HG03460 (cell line): ENCODE measurements at regions not wholly inside any gene's neighbourhood (a gene's known extent, or its start where the extent isn't known, plus 50 kb on each side); places are given as distances from the start of the nearest gene placed in this dataset.

Experiments used
- ATAC-seq: cut with Tn5 transposase; IDR thresholded peaks from one replicate; pipeline ENCODE4 v1.9.1; 2021; ENCODE audit not compliant: unreplicated experiment

GRCh38 chr16:73383195-73383987 is 335.5 kb upstream of the ZFHX3 start:
- ATAC-seq, result no peak

DNA sequence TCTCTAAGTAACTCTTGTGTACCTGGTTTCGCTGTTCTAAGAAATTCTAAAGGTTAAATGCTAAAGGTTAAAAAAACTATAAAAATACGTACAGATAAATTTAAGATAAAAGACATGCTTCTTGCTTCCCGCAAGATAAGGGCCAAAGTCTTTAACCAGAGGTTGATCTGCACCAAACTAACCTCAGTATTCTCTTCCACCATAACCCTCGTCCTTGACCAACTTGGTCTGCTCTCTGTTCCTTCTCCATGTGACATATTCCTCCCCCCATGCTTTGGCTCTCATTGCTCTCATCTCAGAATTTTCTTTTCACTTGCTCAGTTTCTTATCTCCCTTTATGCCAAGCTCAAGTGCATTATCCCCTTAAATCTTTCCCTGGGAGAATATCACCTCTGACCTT is 330.5 kb upstream of the ZFHX3 start:
- no peak for ATAC-seq

- ATAC-seq, result no peak
These were observed 323.8 kb upstream of the ZFHX3 start for GRCh38 chr16:73371584-73372319.

DNA sequence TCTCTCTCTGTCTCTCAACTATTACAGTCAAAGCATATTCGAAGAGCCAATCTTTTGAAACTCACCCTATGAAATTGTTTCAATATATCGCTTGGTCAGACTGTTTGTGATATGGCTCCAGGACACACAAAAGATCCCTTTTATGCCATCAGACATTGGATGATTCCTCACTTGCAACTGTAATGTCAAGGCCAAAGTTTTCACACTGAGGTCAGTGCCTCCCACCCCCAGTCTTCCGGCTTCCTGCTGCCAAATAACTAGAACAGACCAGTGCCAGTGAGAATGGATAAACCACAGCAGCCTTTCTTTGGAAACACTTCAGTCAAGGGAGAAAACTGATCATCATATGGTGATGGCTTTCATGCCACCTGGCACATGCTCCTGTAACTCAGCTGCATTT is 321.9 kb upstream of the ZFHX3 start:
- no peak for ATAC-seq

DNA sequence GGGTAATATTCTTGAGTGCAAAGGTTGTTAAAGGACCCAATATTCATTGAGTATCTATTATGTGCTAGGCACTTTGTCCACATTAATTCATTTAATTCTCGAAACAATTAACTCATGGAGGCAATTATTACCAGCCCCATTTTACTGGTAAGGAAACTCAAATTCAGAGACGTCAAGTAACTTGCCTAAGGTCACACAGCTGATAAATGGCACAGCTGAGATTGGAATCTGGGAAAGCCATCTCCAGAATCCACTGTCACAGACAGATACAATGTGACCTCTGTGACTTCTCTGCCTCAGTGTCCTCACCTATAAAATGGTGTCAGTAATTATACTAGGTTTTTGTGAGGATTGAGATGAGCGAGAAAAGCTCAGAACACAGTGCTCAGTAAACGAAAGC is 320.8 kb upstream of the ZFHX3 start:
- ATAC-seq, result no peak

- ATAC-seq, result no peak
These were observed 317.2 kb upstream of the ZFHX3 start for GRCh38 chr16:73365016-73365551.

GRCh38 chr16:73364413-73364812 is 316.5 kb upstream of the ZFHX3 start:
- no peak for ATAC-seq

DNA sequence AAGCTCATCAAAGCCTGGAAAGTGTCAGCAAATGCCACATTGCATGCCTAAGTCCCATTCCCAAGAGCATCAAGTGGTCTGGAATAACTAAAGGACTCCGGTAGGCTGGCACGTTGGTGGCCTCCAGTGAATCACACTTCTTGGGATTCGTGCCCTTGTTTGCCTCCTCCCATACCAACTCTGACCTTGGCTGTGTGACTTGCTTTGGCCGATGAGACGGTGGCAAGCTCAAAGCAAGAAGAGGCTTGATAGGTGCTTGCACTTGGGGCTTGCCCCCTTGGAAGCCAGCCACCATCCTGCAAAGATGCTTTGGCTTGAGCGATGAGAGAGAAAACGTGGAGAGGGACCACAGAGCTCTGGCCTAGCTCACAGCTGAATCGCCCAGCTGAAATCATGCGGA is 313.1 kb upstream of the ZFHX3 start:
- ATAC-seq, result no peak

DNA sequence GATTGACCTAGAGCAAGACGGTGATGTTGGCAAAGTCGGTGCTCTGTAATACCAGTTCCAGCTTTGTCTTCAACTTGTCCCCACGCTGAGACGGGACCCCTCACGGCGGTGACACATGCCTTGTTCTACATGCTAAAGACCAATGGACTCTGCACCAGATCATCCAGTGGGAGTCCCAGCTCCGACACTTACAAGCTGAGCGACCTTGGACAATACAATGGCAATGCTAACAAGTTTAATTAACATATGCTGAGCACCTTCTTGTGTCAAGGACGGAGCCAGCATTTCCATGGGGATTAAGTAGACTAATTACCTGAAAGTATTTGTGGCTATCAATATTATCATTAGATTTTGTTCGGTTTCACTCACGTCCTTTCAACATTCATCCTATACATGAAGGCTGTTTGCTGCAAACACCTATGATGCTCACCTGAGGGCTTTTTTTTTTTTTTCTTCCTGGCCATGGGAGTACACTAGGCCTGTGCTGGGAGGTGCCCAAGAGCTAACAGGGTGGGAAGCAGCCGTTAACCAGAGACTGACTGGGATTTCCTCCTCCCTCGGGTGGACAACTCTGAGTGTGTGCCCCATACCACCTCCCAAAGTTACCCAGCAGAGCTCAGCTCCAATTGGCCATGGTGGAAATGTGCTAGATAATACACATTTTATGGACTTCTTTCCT is 308.6 kb upstream of the ZFHX3 start:
- no peak for ATAC-seq

DNA sequence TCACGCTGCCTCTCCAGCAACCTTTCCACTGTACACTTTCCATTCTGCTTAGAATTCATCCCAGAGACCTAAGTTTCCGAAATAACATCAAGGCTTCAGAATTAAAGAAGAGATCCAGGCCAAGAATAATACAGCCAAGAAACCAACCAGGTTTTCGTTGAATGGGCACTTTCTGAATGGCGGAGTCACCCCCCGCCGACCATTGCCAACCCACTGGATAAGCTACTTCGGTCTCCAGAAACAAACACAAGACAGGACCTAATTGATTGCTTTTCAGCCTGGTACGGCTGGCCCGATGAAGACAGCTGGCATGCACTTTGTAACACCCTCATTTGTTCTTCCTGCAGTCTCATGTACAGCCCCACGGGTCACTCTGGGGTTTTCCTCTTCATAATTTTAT is 308.1 kb upstream of the ZFHX3 start:
- ATAC-seq, result no peak

GRCh38 chr16:73354434-73354833 is 306.5 kb upstream of the ZFHX3 start:
- no peak for ATAC-seq

- ATAC-seq, result no peak
These were observed 303.0 kb upstream of the ZFHX3 start for GRCh38 chr16:73350707-73351452.

GRCh38 chr16:73347500-73348375 is 299.8 kb upstream of the ZFHX3 start:
- ATAC-seq, result no peak

DNA sequence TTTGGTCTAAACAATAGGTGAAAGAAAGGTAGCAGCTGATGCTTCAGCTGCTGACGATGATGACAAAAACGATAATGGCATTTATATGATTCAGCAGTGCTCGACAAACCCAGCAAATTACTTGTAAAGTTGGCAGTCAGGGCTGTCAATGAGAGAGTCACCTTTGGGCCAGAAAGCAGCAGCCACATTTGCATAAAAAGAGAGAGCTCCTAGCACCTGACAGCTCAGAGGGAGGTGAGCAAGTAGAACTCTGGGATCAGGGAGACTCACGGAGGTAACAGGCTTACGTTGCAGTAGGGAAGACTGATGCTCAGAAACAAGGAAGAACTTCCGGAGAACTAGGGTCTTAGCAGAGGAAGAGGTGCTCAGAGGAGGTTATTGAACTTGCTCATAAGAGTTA is 291.9 kb upstream of the ZFHX3 start:
- no peak for ATAC-seq

DNA sequence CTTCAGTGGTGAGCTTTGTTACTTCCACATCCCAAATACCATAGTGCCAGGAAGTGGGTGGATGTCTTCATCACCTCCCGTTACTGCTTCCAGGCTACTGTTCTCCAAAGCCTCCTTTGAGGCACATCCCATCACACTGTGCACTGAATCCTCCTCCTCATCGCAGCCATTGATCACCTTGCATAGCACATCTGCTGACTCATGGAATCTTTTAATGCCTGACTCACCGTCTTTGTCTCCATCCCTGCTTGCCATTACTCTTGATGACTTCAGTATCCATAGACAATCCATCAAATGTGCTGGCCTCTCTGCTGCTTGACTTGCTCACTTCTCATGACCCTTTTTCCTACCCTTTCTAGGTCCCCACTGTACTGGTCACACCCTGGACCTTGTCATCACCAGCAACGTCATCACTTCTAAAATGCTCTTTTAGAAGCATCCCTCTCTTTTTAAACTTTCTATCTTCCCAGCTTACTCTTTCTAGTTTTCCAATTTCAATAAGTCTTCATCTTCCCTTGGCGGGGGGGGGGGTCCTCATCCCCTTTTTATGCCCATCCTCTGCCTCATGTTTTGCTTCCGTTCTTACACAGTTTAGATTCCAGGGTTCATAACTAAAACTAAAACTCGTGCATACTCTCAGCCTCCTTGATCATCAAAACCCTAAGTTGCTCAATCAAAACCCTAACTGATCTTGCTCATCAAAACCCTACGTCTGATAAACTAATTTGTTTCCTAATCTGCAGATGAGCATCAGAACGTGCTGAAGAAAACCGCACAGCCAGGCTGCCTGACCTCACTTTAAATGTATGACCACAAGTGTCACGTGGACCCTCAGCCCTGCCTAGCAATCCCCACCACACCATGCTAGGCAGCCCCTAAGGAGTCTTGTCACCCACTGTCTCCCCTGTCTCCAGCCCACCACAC is 289.7 kb upstream of the ZFHX3 start:
- no peak for ATAC-seq

DNA sequence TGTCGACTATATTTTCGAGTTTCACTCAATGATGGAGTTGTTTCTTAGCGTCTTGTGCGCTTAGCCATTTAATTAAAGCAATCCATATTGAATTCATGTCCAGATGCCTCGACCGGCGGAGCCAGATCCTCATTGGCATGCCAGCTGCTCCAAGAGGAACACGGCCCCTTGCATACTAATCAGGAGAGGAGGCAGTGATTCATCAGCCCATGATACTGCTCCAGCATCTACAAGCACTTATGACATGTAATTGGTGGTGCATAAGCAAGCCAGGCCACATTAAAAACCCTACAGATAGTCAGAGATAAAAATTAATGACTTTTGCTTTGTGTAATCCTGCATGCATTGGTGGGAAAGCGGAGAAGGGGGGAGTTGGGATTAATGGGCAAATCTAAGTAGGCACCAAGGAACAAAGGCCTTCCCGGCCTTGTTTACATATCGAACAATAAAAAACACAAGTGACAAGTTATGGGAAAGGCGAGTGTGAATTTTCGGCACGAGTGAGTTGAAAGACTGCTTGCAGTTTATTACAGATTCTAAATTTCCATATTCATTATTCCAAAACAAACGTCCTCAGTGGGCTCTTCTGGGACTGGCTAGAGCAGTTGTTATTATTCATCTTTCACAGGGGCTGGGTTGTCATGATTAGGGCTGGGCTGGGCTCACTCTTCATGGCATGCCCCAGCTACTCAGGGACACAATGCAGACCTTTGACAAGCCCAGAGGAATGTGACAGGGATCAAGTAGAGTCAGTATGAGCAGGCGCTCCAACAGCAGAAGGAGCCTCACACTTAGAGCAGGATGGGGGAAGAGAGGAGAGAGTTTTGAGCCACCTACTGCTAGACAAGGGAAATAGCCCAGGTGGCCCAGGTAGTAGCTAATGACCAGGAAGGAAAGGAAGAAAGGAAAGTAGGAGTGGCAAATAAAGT is 281.7 kb upstream of the ZFHX3 start:
- no peak for ATAC-seq

DNA sequence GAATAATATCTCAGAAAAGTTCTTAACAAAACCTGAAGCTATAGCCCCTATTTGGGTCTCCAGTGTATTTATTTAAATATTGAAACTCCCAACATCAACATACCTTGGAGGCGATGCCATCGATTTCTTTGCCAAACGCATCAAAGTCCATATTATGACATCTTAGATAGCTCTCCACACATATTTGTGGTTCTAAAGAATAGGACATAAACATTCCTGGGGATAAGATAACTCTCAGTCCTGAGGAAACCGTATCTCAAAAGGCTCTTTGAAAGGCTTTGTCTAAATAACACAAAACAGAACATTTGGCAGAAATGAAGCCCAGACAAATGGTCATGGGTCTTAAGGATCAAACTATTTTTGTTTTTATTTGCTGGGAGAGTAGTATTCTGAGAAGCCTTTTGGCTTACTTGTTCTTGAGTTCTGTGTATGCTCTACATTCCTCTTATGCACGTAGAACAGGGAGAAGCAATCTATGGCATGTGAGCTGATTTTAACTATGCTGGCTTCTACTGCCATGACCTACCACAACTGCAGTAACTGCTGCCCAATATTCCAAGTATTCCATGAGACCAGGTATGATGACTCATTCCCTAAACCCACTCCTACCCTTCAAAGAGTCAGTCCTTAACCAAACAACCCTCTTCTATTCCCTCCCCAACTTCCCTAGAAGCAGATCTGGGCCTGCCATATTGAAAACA is 279.0 kb upstream of the ZFHX3 start:
- no peak for ATAC-seq
